ENCODE measurements at regions not wholly inside any gene's neighbourhood (a gene's known extent, or its start where the extent isn't known, plus 50 kb on each side); places are given as distances from the start of the nearest gene placed in this dataset.

DNA sequence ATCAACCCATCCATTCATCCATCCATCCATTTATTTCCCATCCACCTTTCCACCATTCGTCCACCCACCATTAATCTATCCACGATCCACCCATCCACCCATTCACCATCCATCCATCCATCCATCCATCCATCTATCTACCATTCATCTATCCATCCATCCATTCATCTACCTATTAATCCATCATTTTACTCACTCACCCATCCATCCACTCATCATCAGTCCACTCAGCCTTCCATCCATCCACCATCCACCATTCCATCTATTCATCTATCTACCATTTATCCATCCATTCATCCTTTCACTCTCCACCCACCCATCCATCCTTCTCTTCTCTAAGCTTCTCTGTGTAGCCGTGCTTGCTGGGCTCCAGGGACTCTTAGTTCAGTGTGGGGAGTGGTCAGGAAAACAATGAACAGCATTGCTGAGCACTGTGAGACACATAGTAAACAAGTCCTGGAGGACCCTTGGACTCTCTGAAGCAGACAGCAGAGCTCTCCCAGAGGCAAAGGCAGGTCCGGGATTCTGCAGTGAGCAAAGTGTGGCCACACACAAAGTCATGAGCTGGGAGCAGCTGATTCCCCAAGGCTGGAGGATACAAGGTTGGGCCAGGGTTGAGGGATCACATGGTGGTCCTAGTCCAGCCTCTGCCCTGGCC, 642.2 kb downstream of the BRD1 start:
- no peak for DNase-seq (ENCODE audit: low read depth)
- no peak overlapping the region for H3K4me3 ChIP-seq (ENCODE audit: low read depth, low read length)
- no peak for TF ChIP-seq CTCF (IDR thresholded peaks at IDR 0.05; ENCODE audit: low read depth, low read length, missing control alignments)

DNA sequence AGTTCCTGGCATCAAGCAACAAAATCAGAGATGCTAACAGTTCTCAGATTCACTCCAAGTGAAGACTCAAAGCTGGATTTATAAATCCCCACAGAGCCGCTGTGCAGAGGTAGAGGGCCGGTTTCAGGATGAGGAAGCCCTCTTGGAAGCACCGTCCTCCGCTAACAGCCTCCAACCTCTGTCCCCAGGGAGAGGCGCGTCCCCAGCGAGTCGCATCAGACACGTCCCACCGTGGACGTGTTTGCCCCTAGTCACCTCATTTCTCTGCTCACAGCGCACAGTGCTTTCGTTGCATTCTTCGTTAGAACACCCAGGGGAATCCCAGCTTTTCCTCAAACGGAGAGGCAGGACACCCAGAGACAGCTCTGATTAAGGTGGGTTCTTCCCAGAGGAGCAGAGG, 642.9 kb downstream of the BRD1 start:
- no peak overlapping the region for H3K4me3 ChIP-seq (ENCODE audit: low read depth, low read length)
- DNase-seq (ENCODE audit: low read depth): no peak
- no peak for TF ChIP-seq CTCF (IDR thresholded peaks at IDR 0.05; ENCODE audit: low read depth, low read length, missing control alignments)

DNA sequence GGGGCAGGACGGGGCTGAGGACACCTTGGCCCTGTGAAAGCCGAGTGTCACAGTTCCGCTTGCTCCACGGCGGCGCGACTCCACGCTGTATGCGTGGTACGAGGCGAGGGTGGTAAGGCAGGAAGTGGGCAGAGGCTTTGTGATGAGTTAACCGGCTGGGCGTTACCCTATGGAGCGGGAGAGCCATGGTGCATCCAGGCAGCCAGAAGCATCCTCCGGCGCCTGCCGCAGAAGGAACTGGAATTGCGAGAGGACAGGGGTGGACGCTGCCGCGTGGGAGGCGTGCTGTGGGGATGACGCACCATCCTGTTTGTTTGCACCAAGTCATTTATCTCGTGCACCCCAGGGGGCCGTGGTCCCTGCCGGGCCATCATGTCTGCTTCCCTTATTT, 643.9 kb downstream of the BRD1 start:
- TF ChIP-seq CTCF (IDR thresholded peaks at IDR 0.05; ENCODE audit: low read depth, low read length, missing control alignments): no peak
- no peak for DNase-seq (ENCODE audit: low read depth)
- H3K4me3 ChIP-seq (ENCODE audit: low read depth, low read length): no peak overlapping the region

DNA sequence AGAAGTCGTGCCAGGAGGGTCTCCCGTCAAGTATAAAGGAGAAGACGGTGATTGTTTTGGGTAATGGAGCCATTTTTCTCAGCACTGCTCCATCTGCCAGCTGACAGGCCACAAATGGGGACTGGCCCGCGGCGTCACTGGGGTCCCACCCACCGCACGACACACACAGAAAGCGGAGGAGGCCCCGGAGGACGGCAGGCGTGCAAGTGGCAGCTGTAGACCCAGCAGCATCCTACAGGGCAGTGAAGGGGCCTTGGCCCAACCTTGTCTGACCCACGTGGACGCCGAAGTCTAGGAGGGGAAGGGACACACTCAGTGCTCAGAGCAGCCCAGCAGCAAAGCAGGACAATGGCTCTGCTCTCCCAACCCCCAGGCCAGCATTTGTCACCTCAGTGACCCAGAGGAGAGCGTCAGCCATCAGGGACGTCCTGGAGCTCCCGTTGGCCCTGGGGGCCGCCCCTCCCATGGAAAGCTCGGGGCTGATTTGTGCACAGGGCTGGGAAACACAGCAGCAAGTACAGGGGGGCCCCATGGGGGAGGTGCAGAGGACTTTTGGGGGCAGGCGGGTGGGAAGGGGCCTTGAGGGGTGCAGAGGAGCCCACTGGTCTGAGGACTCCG, 644.4 kb downstream of the BRD1 start:
- no peak for TF ChIP-seq CTCF (IDR thresholded peaks at IDR 0.05; ENCODE audit: low read depth, low read length, missing control alignments)

DNA sequence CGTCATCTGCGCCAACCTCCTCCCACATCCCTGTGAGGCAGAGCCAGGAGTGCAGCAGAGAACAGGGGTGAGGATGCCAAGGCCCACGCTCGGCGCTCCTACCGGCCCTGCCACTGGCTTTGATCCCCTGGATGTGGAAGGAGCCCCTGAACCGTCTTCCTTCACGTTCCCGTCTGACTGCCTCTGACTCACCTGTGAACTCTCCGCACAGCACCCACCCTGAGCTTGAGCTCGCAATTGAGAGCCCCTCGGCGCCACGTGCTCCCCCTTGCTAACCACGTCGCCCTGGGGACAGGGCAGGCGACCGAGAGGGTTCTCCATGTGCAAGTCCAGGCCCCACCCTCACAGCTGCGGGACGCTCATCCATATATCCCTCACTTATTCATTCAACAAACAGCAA, 645.3 kb downstream of the BRD1 start:
- no peak for TF ChIP-seq CTCF (IDR thresholded peaks at IDR 0.05; ENCODE audit: low read depth, low read length, missing control alignments)
- no peak for DNase-seq (ENCODE audit: low read depth)
- no peak overlapping the region for H3K4me3 ChIP-seq (ENCODE audit: low read depth, low read length)

More for the DNA sequence above, 644.4 kb downstream of the BRD1 start:
- DNase-seq (ENCODE audit: low read depth): no peak
- H3K4me3 ChIP-seq (ENCODE audit: low read depth, low read length): no peak overlapping the region

GRCh38 chr22:49181942-49182341, 645.7 kb downstream of the BRD1 start:
- no peak for TF ChIP-seq CTCF (IDR thresholded peaks at IDR 0.05; ENCODE audit: low read depth, low read length, missing control alignments)
- no peak for DNase-seq (ENCODE audit: low read depth)
- H3K4me3 ChIP-seq (ENCODE audit: low read depth, low read length): no peak overlapping the region

DNA sequence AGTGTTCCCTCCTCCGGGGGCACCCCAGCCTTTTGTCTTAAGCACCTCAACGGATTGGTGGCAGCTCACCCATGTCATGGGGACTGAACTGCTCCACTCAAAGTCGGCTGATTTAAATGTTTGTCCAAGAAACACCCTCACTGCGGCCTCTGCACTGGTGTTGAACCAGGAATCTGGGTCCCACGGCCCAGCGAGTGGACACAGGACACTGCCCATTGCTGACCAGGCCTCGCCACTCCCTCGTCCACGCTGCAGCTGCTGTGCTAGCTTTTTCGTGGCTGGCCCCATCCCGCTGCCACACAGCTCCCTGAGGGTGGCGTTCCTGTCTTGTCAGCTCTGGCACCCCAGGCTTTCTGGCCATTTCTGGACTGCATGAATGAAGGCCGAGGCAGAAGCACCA, 646.2 kb downstream of the BRD1 start:
- DNase-seq (ENCODE audit: low read depth): no peak
- TF ChIP-seq CTCF (IDR thresholded peaks at IDR 0.05; ENCODE audit: low read depth, low read length, missing control alignments): no peak
- H3K4me3 ChIP-seq (ENCODE audit: low read depth, low read length): no peak overlapping the region
